Peyer's patch (tissue), 4 donors: ENCODE measurements at regions not wholly inside any gene's neighbourhood (a gene's known extent, or its start where the extent isn't known, plus 50 kb on each side); places are given as distances from the start of the nearest gene placed in this dataset.

Source experiments
- DNase-seq, 3 donors: peaks; one replicate each; pipeline ENCODE4 v3.0.0-alpha.2; 2017 to 2019
- H3K27ac ChIP-seq, 4 donors: fragments of 200-600 bp; sonication (generic); one replicate each; pipeline ENCODE4 v1.5.1; 2016 to 2019
- H3K27me3 ChIP-seq, 2 donors: fragments of 200-600 bp; sonication (generic); one replicate each; pipeline ENCODE4 v1.5.1; 2019
- H3K36me3 ChIP-seq, 3 donors: fragments of 200-600 bp; sonication (generic); one replicate each; pipeline ENCODE4 v1.5.1; 2016 to 2019
- H3K4me1 ChIP-seq, 4 donors: fragments of 200-600 bp; sonication (generic); one replicate each; pipeline ENCODE4 v1.5.1; 2016 to 2019
- H3K4me3 ChIP-seq, 4 donors: fragments of 200-600 bp; sonication (generic); 1 replicate in 3 of 4; 2 replicates in 1 of 4; pipeline ENCODE4 v1.5.1; 2016 to 2019; ENCODE audit warnings: mild to moderate bottlenecking in 1 of 4
- H3K9me3 ChIP-seq, 4 donors: fragments of 200-600 bp; sonication (generic); one replicate each; pipeline ENCODE4 v1.5.1; 2016 to 2019; ENCODE audit warnings: mild to moderate bottlenecking in 1 of 4
- CTCF ChIP-seq, 6 experiments: fragments of 450-650 bp in 4 of 6; fragments of 200-600 bp in 2 of 6; sonication (generic) in 1 of 6; IDR thresholded peaks; one replicate each; pipeline ENCODE4 v1.5.1; 2017 to 2019; ENCODE audit warnings: antibody characterized with exemption in 6 of 6, mild to moderate bottlenecking in 3 of 6, moderate library complexity in 1 of 6
- POLR2A ChIP-seq, 2 donors: fragments of 450-650 bp; IDR thresholded peaks; one replicate each; pipeline ENCODE4 v1.5.1; 2017; ENCODE audit warnings: antibody characterized with exemption in 2 of 2, mild to moderate bottlenecking in 2 of 2, moderate library complexity in 2 of 2

- H3K4me1 ChIP-seq, result no peaks in the 10 kb centered on the region
- no peak for TF ChIP-seq CTCF (IDR thresholded peaks at IDR 0.05)
- TF ChIP-seq POLR2A (IDR thresholded peaks at IDR 0.05), result no peak
- no peak for DNase-seq
- H3K27ac ChIP-seq, result no peak overlapping the region
- no peaks in the 10 kb centered on the region for H3K27me3 ChIP-seq
- H3K36me3 ChIP-seq, result no peaks in the 10 kb centered on the region
- peaks cover 0 to 7% (median 0%) of the 10 kb centered on the region in 4 donors for H3K9me3 ChIP-seq
- H3K4me3 ChIP-seq, result no peak overlapping the region
Measured at GRCh38 chr19:27734496-27735220, 1478.3 kb downstream of the UQCRFS1 start.

GRCh38 chr19:27733551-27734266 is 1479.2 kb downstream of the UQCRFS1 start:
- DNase-seq, result no peak
- Histone ChIP-seq H3K27me3 (no peaks in the 10 kb centered on the region), H3K27ac (no peak overlapping the region), H3K4me1 (no peaks in the 10 kb centered on the region), H3K4me3 (no peak overlapping the region), H3K9me3 (peaks cover 0 to 13% (median 0%) of the 10 kb centered on the region in 4 donors), H3K36me3 (no peaks in the 10 kb centered on the region)
- TF ChIP-seq POLR2A (IDR thresholded peaks at IDR 0.05) (no peak), CTCF (IDR thresholded peaks at IDR 0.05) (no peak)

GRCh38 chr19:27729332-27729731 is 1483.6 kb downstream of the UQCRFS1 start:
- Histone ChIP-seq H3K27me3 (no peaks in the 10 kb centered on the region), H3K9me3 (peaks cover 0 to 22% (median 3%) of the 10 kb centered on the region in 4 donors), H3K4me3 (no peak overlapping the region), H3K27ac (no peak overlapping the region), H3K36me3 (no peaks in the 10 kb centered on the region), H3K4me1 (no peaks in the 10 kb centered on the region)
- TF ChIP-seq POLR2A (IDR thresholded peaks at IDR 0.05) (no peak), CTCF (IDR thresholded peaks at IDR 0.05) (no peak)
- DNase-seq, result no peak

GRCh38 chr19:27722625-27723024 is 1490.3 kb downstream of the UQCRFS1 start:
- Histone ChIP-seq H3K4me1 (no peaks in the 10 kb centered on the region), H3K27me3 (no peaks in the 10 kb centered on the region), H3K36me3 (no peaks in the 10 kb centered on the region), H3K9me3 (peaks cover 0 to 17% (median 5%) of the 10 kb centered on the region in 4 donors), H3K27ac (no peak overlapping the region), H3K4me3 (no peak overlapping the region)
- TF ChIP-seq POLR2A (IDR thresholded peaks at IDR 0.05) (no peak), CTCF (IDR thresholded peaks at IDR 0.05) (no peak)
- DNase-seq, result no peak

- no peaks in the 10 kb centered on the region for H3K4me1 ChIP-seq
- H3K27me3 ChIP-seq, result no peaks in the 10 kb centered on the region
- no peak overlapping the region for H3K27ac ChIP-seq
- H3K9me3 ChIP-seq, result peaks cover 0 to 19% (median 9%) of the 10 kb centered on the region in 4 donors
- no peak for TF ChIP-seq CTCF (IDR thresholded peaks at IDR 0.05)
- TF ChIP-seq POLR2A (IDR thresholded peaks at IDR 0.05), result no peak
- H3K4me3 ChIP-seq, result no peak overlapping the region
- H3K36me3 ChIP-seq, result no peaks in the 10 kb centered on the region
- DNase-seq, result no peak
Measured at GRCh38 chr19:27720155-27720554, 1492.8 kb downstream of the UQCRFS1 start.
